Stimulated activated CD4-positive, alpha-beta T cell treated with anti-CD3 and anti-CD28 coated beads, Interleukin-4, amount 100 ng/mL, for 1 hour (primary cell): ENCODE measurements at regions not wholly inside any gene's neighbourhood (a gene's known extent, or its start where the extent isn't known, plus 50 kb on each side); places are given as distances from the start of the nearest gene placed in this dataset.
"Not testable (repeated sequence)": the region's sequence is repeated elsewhere in the genome, so short reads cannot be mapped to it uniquely, and the experiment has no call there.

Experiments
- DNase-seq: peaks from one replicate; pipeline ENCODE4 v3.0.0-alpha.2; 2020

DNA sequence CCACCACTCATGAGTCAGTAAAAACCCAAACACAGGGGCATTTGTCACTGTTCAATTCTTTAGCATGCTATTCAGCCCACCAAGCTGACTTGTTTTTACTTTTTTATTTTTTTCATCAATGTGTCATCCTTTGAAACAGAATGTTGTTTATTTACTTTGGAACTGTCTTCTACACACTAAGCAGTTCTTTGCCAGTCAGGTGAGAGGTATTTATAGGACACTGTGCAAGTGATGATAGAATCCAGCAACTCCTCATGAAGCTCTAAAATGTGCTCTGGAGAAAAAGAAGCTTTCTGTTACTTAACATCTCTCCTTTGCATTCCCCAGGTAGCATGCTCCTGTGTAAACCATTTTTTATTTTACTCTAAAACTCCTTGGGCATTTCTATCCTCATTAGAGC is 582.0 kb upstream of the TMPRSS15 start:
- no peak for DNase-seq

GRCh38 chr21:18986197-18986596 is 582.6 kb upstream of the TMPRSS15 start:
- DNase-seq: no peak

DNA sequence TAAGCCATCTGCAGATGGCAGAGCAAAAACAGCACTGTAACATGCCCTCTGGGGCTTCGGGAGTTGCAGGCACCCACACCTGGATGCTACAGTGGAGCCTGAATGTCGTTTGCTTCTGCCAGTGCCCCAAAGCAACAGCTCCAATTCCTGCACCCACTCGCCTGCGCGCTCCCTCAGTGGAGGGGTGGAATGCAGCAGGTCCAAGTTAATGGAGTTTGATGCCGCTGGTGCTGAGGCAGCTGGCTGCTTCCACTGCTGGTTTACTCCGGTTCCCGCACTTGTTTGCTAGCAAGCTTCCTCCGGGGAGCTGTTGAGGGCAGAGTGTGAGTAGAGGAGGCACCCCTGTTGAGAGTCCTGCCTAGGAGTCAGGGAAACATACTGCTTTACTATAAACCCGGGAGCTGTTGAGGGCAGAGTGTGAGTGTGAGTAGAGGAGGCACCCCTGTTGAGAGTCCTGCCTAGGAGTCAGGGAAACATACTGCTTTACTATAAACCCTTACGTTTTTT is 584.0 kb upstream of the TMPRSS15 start:
- DNase-seq: no peak

GRCh38 chr21:18989953-18990495 is 586.4 kb upstream of the TMPRSS15 start:
- no peak for DNase-seq

GRCh38 chr21:18991846-18992245 is 588.3 kb upstream of the TMPRSS15 start:
- no peak for DNase-seq

DNA sequence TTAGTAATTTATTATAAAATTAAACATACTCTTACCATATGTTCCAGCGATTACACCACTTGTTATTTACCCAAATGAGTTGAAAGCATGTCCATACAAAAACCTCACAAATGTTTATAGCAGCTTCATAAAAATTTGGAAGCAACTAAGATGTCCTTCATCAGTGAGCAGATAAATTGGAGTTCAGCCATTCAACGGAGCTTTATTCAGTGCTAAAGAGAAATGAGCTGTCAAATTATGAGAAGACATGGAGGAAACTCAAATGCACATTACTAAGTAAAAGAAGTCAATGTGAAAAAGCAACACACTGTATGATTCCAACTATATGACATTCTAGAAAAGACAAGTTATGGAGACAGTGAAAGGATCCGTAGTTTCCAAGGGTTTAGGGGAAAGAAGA is 606.7 kb upstream of the TMPRSS15 start:
- no peak for DNase-seq

- no peak for DNase-seq
Observed at GRCh38 chr21:19010996-19011395, 607.4 kb upstream of the TMPRSS15 start.

DNA sequence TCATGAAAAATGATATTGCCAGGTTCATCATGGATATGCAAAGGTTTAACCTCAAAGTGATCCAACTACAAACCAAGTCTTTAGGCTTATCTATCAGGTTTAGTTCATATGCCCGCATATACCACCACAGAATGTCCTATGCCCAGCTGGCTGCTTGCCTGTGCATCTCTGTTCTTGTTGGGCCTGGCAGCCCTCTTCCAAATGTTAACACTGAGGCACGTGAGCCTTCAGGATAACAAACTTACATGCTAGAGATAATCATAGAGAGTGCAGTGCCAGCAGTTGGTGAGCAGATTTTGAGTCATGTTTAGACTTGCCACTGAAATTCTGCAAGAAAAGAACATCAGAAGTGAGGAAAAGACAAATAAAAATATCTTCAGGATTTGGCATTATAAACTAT is 607.9 kb upstream of the TMPRSS15 start:
- no peak for DNase-seq

DNA sequence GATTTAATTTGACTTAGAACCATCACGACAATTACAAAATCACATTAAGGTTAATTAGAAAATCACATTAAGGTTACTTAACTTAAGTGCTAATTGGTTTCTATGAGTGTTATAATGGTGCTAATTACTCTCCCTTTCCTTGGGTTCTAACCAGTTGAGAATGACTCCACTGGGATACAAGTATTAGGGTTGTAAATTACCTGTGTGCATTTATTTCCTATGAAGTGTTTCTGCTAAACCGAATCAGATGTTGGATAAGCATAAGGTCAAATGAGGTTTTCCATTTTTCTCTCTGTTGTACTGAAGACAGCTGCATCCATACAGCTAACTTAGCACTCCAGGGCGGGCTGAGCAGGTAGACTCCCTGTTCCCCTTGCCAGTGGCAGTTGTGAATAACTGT is 610.3 kb upstream of the TMPRSS15 start:
- DNase-seq: no peak

DNA sequence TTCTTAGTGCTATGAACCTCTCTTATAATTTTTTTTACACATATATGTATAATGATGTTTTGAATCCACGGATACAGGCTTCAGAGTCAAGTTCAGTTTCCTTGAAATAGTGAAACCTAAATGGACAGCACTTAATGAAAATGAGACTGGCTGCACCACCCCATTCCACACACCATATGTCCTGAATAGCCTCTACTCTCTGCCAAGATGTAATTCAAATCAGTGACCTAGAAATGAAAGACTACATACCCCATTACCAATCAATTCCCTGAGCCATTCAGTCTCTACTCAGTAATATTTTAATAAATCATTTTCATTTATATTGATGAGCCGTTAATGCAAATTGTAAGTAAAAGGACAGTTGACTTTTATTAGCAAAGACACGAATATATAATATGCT is 614.9 kb upstream of the TMPRSS15 start:
- DNase-seq: no peak

GRCh38 chr21:19022978-19023377 is 619.4 kb upstream of the TMPRSS15 start:
- DNase-seq: no peak

- no peak for DNase-seq
Observed at GRCh38 chr21:19026911-19027310, 623.3 kb upstream of the TMPRSS15 start.

DNA sequence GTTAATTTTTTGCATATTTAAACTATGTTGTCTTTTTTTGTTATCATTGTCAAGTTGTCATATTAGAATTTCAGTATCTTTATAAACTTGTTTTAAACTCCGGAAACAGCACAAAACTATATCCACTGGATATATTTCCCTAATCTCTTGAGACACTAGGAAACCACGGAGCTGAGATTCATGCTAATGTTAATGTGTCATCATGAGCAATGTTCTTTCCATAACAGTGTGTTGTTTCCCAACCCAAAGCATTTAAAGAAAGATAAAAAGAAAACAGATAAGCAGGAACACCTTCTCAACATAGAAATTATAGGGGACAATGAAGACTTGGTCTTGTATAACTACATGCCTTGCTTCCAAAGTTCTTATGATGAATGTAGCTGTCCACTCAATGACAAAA is 626.2 kb upstream of the TMPRSS15 start:
- no peak for DNase-seq

DNA sequence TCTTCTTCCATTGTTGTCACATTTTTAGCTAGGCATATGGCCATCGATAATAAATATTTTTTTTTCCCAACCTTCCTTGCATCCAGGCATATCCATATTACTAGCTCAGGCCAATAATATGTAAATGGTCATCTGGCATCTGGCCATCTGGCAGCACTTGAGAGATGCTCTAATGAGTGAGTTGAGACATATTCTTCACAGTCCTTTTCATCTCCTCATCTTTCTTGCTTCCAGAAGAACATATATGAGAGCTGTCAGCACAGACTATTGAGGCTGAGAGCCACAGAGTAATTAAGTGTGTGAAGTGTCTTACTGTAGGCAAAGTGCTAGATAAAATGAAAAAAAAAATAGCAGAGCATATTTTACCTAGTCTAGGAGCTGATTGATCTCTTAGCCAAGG is 628.4 kb upstream of the TMPRSS15 start:
- DNase-seq: no peak

- no peak for DNase-seq
Observed at GRCh38 chr21:19034041-19034440, 630.5 kb upstream of the TMPRSS15 start.

- DNase-seq: no peak
Observed at GRCh38 chr21:19034560-19034959, 631.0 kb upstream of the TMPRSS15 start.

DNA sequence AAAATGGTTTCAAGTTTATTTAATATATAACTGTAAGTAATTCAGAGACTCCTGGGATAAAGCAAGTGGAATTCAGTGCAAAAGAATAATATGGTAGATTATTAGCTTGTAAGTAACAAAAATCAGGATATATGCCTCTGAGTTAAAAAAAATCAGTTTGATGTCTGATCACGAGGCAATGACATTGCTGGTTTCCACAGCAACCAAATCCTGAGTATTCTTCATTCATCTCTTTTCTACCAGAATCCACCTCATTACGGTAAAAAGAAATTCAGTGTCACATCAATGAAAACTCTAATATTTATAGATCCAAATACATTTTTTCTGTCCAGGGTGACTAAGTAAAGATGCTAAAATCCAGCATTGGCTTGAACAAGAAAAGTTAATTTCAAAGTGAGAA is 642.3 kb upstream of the TMPRSS15 start:
- no peak for DNase-seq

DNA sequence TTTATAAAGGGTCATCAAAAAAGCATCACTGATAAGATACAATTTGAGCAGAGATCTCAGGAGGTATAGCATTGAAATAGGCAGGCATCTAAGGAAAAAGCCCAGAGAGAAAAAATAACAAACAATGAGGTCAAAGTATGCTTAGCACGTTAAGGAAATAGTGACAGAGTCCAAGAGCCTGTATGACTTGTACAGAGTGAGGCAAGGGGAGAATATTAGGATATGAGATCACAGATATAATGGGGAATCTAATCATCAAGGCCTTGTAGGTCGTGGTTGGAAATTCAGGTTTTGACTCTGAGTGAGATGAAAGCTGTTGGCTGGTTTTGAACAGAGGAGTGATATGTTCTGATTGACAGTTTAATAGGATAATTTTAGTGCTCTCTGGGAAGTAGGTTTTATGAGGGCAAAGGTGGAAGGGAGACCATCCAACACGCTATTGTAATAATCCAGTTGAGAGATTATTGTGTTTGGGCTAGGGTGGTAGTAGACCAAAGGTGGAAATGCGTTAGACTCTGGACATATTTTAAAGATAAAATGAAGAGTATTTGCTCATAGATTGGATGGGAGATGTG is 644.6 kb upstream of the TMPRSS15 start:
- no peak for DNase-seq

DNA sequence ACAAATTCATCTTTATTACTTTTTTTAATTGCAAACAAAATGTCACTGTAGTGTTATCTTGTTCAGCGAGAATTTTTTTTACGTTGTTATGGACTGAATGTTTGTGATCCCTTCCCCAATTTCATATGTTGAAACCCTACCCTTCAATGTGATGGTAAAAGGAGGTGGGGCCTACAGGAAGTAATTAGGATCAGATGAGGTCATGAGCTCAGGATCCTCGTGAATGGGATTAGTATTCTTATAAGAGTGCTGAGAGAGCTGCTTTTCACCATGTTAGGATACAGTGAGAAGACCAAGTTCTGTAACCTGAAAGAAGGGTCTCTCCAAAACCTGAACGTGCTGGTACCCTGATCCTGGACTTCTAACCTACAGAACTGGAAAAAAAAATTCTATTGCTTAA is 646.0 kb upstream of the TMPRSS15 start:
- DNase-seq: no peak

GRCh38 chr21:19065164-19065563 is 661.6 kb upstream of the TMPRSS15 start:
- DNase-seq: no peak

DNA sequence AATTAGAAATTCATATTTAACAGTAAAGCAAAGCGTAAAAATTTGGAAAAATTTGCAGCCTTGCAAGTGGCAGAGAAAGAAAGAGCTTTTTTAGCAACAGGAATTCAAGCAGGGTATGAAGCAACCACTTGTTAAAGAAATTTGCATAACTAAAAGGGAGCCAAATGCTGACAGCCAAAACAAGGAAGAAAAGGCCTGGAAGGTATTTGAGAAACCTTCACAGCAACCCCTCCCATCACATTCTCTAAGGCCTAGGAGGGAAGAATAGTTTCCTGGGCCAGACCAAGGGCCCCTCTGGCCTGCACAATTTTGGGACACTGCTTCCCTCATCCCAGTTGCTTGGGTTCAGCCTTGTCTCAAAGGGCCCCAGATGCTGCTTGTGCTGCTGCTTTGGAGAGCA is 672.4 kb upstream of the TMPRSS15 start:
- no peak for DNase-seq

DNA sequence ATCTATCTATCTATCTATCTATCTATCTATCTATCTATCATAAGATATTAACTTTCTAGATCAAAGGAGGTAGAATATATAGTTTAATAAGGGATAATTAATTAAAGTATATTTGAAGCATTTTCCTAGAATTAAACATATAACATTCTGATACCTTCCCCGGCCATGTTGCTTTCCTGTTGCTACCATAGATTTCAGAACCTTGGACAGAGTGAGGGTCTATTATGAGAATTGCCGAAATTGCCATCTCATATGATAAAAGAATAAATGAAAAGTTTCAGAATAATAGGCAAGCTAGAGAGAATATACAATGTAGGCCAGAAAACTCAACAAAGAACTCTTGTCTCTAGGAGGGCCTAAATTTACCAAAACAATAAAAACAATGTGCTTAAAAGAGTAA is 706.1 kb upstream of the TMPRSS15 start:
- no peak for DNase-seq

DNA sequence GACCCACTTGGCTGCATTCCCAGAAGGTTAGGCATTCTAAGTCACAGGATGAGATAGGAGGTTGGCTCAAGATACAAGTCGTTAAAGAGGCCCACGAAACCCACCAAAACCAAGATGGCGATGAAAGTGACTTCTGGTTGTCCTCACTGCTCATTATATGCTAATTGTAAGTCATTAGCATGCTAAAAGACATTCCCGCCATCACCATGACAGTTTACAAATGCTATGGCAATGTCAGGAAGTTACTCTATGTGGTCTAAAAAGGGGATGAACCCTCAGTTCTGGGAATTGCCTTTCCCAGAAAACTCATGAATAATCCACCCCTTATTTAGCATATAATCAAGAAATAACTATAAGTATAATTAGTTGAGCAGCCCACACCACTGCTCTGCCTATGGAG is 715.7 kb upstream of the TMPRSS15 start:
- not testable (repeated sequence) for DNase-seq

DNA sequence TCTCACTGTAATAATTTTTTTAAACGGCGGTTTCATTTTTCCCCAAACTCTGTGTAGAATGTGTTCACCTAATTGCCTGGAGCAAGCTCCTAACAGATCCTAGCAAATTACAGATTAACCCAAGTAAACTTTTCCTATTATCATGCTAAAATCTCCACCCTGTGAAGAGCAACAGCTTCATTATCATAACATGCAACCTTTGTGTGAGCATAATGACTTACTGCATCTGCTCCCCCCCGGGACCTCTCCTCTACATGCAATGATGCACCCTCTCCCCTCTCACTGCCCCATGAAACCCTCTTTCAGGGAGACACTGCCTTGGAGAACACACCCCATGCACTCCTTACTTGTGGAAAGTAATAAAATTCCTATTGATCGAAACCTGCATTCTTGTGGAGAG is 717.0 kb upstream of the TMPRSS15 start:
- DNase-seq: no peak

- DNase-seq: no peak
Observed at GRCh38 chr21:19122356-19122755, 718.8 kb upstream of the TMPRSS15 start.
